SKM-1 treated with dmso at 0.1 percent for 144 hours (cell line): ENCODE measurements at regions not wholly inside any gene's neighbourhood (a gene's known extent, or its start where the extent isn't known, plus 50 kb on each side); places are given as distances from the start of the nearest gene placed in this dataset.
"Not testable (repeated sequence)": the region's sequence is repeated elsewhere in the genome, so short reads cannot be mapped to it uniquely, and the experiment has no call there.

ENCODE experiments used
- DNase-seq: peaks from one replicate; lab custom pipeline; 2025; ENCODE audit not compliant: unreplicated experiment; lab: John Stamatoyannopoulos, UW

GRCh38 chr2:62412347-62412742 lies 93.7 kb downstream of the TMEM17 start:
- no peak for DNase-seq

- DNase-seq = no peak
Measured at GRCh38 chr2:62410926-62411456, 95.0 kb downstream of the TMEM17 start.

GRCh38 chr2:62410015-62410453 lies 96.0 kb downstream of the TMEM17 start:
- no peak for DNase-seq

GRCh38 chr2:62409442-62409841 lies 96.6 kb downstream of the TMEM17 start:
- no peak for DNase-seq

GRCh38 chr2:62408241-62408677 lies 97.7 kb downstream of the TMEM17 start:
- no peak for DNase-seq

GRCh38 chr2:62407838-62408237 lies 98.2 kb downstream of the TMEM17 start:
- no peak for DNase-seq

- DNase-seq = no peak
Measured at GRCh38 chr2:62407401-62407800, 98.6 kb downstream of the TMEM17 start.

GRCh38 chr2:62406573-62407043 lies 99.4 kb downstream of the TMEM17 start:
- DNase-seq = no peak

GRCh38 chr2:62404913-62405312 lies 101.1 kb downstream of the TMEM17 start:
- DNase-seq = no peak

GRCh38 chr2:62402156-62402555 lies 103.8 kb downstream of the TMEM17 start:
- no peak for DNase-seq

- DNase-seq = peak; percentile 46
Measured at GRCh38 chr2:62398356-62398755, 107.6 kb downstream of the TMEM17 start.

- no peak for DNase-seq
Measured at GRCh38 chr2:62396880-62397279, 109.1 kb downstream of the TMEM17 start.

GRCh38 chr2:62393293-62393692 lies 112.7 kb downstream of the TMEM17 start:
- no peak for DNase-seq

GRCh38 chr2:62391696-62392095 lies 114.3 kb downstream of the TMEM17 start:
- peak; percentile 38 for DNase-seq

- DNase-seq = not testable (repeated sequence)
Measured at GRCh38 chr2:62386378-62386777, 119.6 kb downstream of the TMEM17 start.

GRCh38 chr2:62383846-62384245 lies 122.1 kb downstream of the TMEM17 start:
- no peak for DNase-seq

- DNase-seq = no peak
Measured at GRCh38 chr2:62382757-62383156, 123.2 kb downstream of the TMEM17 start.

- DNase-seq = no peak
Measured at GRCh38 chr2:62382122-62382521, 123.9 kb downstream of the TMEM17 start.

- DNase-seq = no peak
Measured at GRCh38 chr2:62381656-62382055, 124.3 kb downstream of the TMEM17 start.

- DNase-seq = no peak
Measured at GRCh38 chr2:62379566-62379965, 126.4 kb downstream of the TMEM17 start.

GRCh38 chr2:62375113-62375420 lies 130.9 kb downstream of the TMEM17 start:
- DNase-seq = no peak

GRCh38 chr2:62374301-62375112 lies 131.5 kb downstream of the TMEM17 start:
- DNase-seq = no peak

GRCh38 chr2:62372824-62373223 lies 133.2 kb downstream of the TMEM17 start:
- no peak for DNase-seq
